DOHH2 (cell line): ENCODE measurements at regions not wholly inside any gene's neighbourhood (a gene's known extent, or its start where the extent isn't known, plus 50 kb on each side); places are given as distances from the start of the nearest gene placed in this dataset.

Experiments used
- CTCF ChIP-seq: fragments of 200-600 bp; sonication (generic); IDR thresholded peaks from one replicate; pipeline ENCODE4 v1.5.1; 2014; ENCODE audit warnings: antibody characterized with exemption, mild to moderate bottlenecking, low read depth, low read length; ENCODE audit not compliant: poor library complexity, severe bottlenecking
- EZH2phosphoT487 ChIP-seq: fragments of 200-600 bp; sonication (generic); IDR thresholded peaks from 2 replicates; pipeline ENCODE4 v1.6.1; 2017; ENCODE audit warnings: borderline replicate concordance, mild to moderate bottlenecking, antibody characterized with exemption, low read length, moderate library complexity, mixed read lengths

- no peak for TF ChIP-seq CTCF
- no peak for TF ChIP-seq EZH2phosphoT487
Measured at GRCh38 chr3:23055733-23056376, 147.3 kb upstream of the UBE2E2 start.
